ENCODE measurements at regions not wholly inside any gene's neighbourhood (a gene's known extent, or its start where the extent isn't known, plus 50 kb on each side); places are given as distances from the start of the nearest gene placed in this dataset.
A peak's percentile ranks its signal among the peaks of the same experiment; 100 is the strongest.

GRCh38 chr14:82046512-82047226 lies 513.0 kb upstream of the SEL1L start:
- Histone ChIP-seq H3K27ac (no peak overlapping the region), H3K9me3 (no peaks in the 10 kb centered on the region), H3K36me3 (no peaks in the 10 kb centered on the region), H3K27me3 (no peaks in the 10 kb centered on the region), H3K4me1 (no peaks in the 10 kb centered on the region), H3K4me3 (no peak overlapping the region)
- intact Hi-C loops (cut with DNase I) = no loop called here
- no peak for ATAC-seq
- TF ChIP-seq CTCF (IDR thresholded peaks at IDR 0.05) = no peak
- DNase-seq = no peak

GRCh38 chr14:82047777-82048470 lies 514.3 kb upstream of the SEL1L start:
- ATAC-seq = no peak
- H3K36me3 ChIP-seq = no peaks in the 10 kb centered on the region
- H3K4me1 ChIP-seq = no peaks in the 10 kb centered on the region
- H3K27ac ChIP-seq = no peak overlapping the region
- TF ChIP-seq CTCF (IDR thresholded peaks at IDR 0.05) = no peak
- intact Hi-C loops (cut with DNase I) = no loop called here
- no peaks in the 10 kb centered on the region for H3K9me3 ChIP-seq
- no peak for DNase-seq
- no peak overlapping the region for H3K4me3 ChIP-seq
- no peaks in the 10 kb centered on the region for H3K27me3 ChIP-seq

- intact Hi-C loops (cut with DNase I) = no loop called here
- no peaks in the 10 kb centered on the region for H3K27me3 ChIP-seq
- H3K4me3 ChIP-seq = no peak overlapping the region
- no peaks in the 10 kb centered on the region for H3K4me1 ChIP-seq
- ATAC-seq = no peak
- no peak for TF ChIP-seq CTCF (IDR thresholded peaks at IDR 0.05)
- H3K36me3 ChIP-seq = no peaks in the 10 kb centered on the region
- H3K27ac ChIP-seq = no peak overlapping the region
- H3K9me3 ChIP-seq = no peaks in the 10 kb centered on the region
- DNase-seq = no peak
Measured at GRCh38 chr14:82052778-82053177, 519.1 kb upstream of the SEL1L start.

GRCh38 chr14:82055515-82056115 lies 522.0 kb upstream of the SEL1L start:
- Histone ChIP-seq H3K4me3 (no peak overlapping the region), H3K27ac (no peak overlapping the region), H3K4me1 (no peaks in the 10 kb centered on the region), H3K9me3 (no peaks in the 10 kb centered on the region), H3K27me3 (no peaks in the 10 kb centered on the region), H3K36me3 (no peaks in the 10 kb centered on the region)
- ATAC-seq = peak; percentile 17
- DNase-seq = no peak
- TF ChIP-seq CTCF (IDR thresholded peaks at IDR 0.05) = no peak
- intact Hi-C loops (cut with DNase I) = no loop called here

GRCh38 chr14:82060219-82060618 lies 526.6 kb upstream of the SEL1L start:
- Histone ChIP-seq H3K27me3 (no peaks in the 10 kb centered on the region), H3K27ac (no peak overlapping the region), H3K36me3 (no peaks in the 10 kb centered on the region), H3K9me3 (no peaks in the 10 kb centered on the region), H3K4me3 (no peak overlapping the region), H3K4me1 (no peaks in the 10 kb centered on the region)
- no peak for TF ChIP-seq CTCF (IDR thresholded peaks at IDR 0.05)
- ATAC-seq (no peak), DNase-seq (no peak)
- intact Hi-C loops (cut with DNase I) = no loop called here
